ENCODE measurements at regions not wholly inside any gene's neighbourhood (a gene's known extent, or its start where the extent isn't known, plus 50 kb on each side); places are given as distances from the start of the nearest gene placed in this dataset.

GRCh38 chr2:226652983-226653765 is 146.4 kb downstream of the IRS1 start:
- peak; percentile 66 for DNase-seq

- DNase-seq = no peak
These were observed 147.3 kb downstream of the IRS1 start for GRCh38 chr2:226652369-226652768.

- DNase-seq = no peak
These were observed 149.6 kb downstream of the IRS1 start for GRCh38 chr2:226649871-226650660.

GRCh38 chr2:226649201-226649600 is 150.4 kb downstream of the IRS1 start:
- DNase-seq = no peak

- no peak for DNase-seq
These were observed 151.8 kb downstream of the IRS1 start for GRCh38 chr2:226647621-226648518.

- no peak for DNase-seq
These were observed 155.2 kb downstream of the IRS1 start for GRCh38 chr2:226644399-226644865.

- DNase-seq = no peak
These were observed 155.7 kb downstream of the IRS1 start for GRCh38 chr2:226643946-226644282.

GRCh38 chr2:226643030-226643945 is 156.3 kb downstream of the IRS1 start:
- DNase-seq = no peak

- no peak for DNase-seq
These were observed 158.6 kb downstream of the IRS1 start for GRCh38 chr2:226641008-226641407.

GRCh38 chr2:226640501-226640900 is 159.1 kb downstream of the IRS1 start:
- no peak for DNase-seq

GRCh38 chr2:226639550-226639949 is 160.1 kb downstream of the IRS1 start:
- DNase-seq = no peak

- DNase-seq = no peak
These were observed 161.0 kb downstream of the IRS1 start for GRCh38 chr2:226638576-226638975.

- DNase-seq = no peak
These were observed 162.2 kb downstream of the IRS1 start for GRCh38 chr2:226637383-226637782.

GRCh38 chr2:226636586-226636985 is 163.0 kb downstream of the IRS1 start:
- DNase-seq = no peak

GRCh38 chr2:226634943-226635604 is 164.5 kb downstream of the IRS1 start:
- DNase-seq = no peak

- no peak for DNase-seq
These were observed 167.9 kb downstream of the IRS1 start for GRCh38 chr2:226631671-226632070.

GRCh38 chr2:226631187-226631586 is 168.4 kb downstream of the IRS1 start:
- no peak for DNase-seq

GRCh38 chr2:226625946-226626345 is 173.7 kb downstream of the IRS1 start:
- no peak for DNase-seq

GRCh38 chr2:226623587-226624368 is 175.8 kb downstream of the IRS1 start:
- peak; percentile 96 for DNase-seq

- DNase-seq = peak; percentile 72
These were observed 177.1 kb downstream of the IRS1 start for GRCh38 chr2:226622484-226622883.

GRCh38 chr2:226620176-226620575 is 179.4 kb downstream of the IRS1 start:
- no peak for DNase-seq
